ENCODE measurements at regions not wholly inside any gene's neighbourhood (a gene's known extent, or its start where the extent isn't known, plus 50 kb on each side); places are given as distances from the start of the nearest gene placed in this dataset.

DNA sequence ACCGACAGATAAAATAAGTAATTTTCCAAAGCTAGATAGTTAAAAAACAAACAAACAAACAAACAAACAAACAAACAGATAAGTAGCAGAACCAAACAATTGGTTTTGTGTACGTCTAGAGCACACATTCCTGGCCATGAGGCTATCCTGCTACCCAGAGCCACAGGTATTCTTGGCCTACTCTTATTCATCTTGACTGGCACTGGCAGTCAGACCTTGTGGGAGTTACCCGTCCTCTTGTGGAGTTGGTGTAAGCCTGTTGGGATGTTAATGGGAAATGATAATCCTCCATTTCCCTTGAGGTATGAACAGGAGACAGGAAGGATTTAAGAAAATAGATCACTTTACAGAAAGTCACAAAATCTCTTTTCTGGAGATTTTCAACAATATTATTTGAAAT is 142.4 kb upstream of the MEOX2 start:
- TF ChIP-seq ZNF384 (IDR thresholded peaks at IDR 0.05): no peak
- TF ChIP-seq FOXM1 (IDR thresholded peaks at IDR 0.05; ENCODE audit: borderline replicate concordance): no peak
- TF ChIP-seq SUZ12 (IDR thresholded peaks at IDR 0.05): no peak
